ENCODE measurements at regions not wholly inside any gene's neighbourhood (a gene's known extent, or its start where the extent isn't known, plus 50 kb on each side); places are given as distances from the start of the nearest gene placed in this dataset.

- no peak overlapping the region for H3K27ac ChIP-seq (ENCODE audit: low read length)
- H3K4me3 ChIP-seq (ENCODE audit: low read length), result no peak overlapping the region
- DNase-seq (ENCODE audit: low read depth, low spot score), result no peak
- no peaks in the 10 kb centered on the region for H3K36me3 ChIP-seq (ENCODE audit: control insufficient read depth, insufficient read depth, low read length)
- no peaks in the 10 kb centered on the region; the same call in 1 of the 2 replicates for H3K4me1 ChIP-seq (ENCODE audit: control insufficient read depth, insufficient read depth, low read length)
- no peaks in the 10 kb centered on the region for H3K27me3 ChIP-seq (ENCODE audit: control insufficient read depth, insufficient read depth, low read length)
- no peaks in the 10 kb centered on the region for H3K9me3 ChIP-seq (ENCODE audit: control insufficient read depth, insufficient read depth, low read length)
These were observed 663.7 kb downstream of the PTPRC start for GRCh38 chr1:199302554-199302953.

- H3K4me1 ChIP-seq (ENCODE audit: control insufficient read depth, insufficient read depth, low read length), result no peaks in the 10 kb centered on the region; the same call in 1 of the 2 replicates
- no peaks in the 10 kb centered on the region for H3K36me3 ChIP-seq (ENCODE audit: control insufficient read depth, insufficient read depth, low read length)
- H3K27ac ChIP-seq (ENCODE audit: low read length), result no peak overlapping the region
- no peak for DNase-seq (ENCODE audit: low read depth, low spot score)
- H3K4me3 ChIP-seq (ENCODE audit: low read length), result no peak overlapping the region
- H3K9me3 ChIP-seq (ENCODE audit: control insufficient read depth, insufficient read depth, low read length), result no peaks in the 10 kb centered on the region
- no CpG with 5 or more reads among the region's 2 CpGs for WGBS (ENCODE audit: insufficient coverage, insufficient read length)
- H3K27me3 ChIP-seq (ENCODE audit: control insufficient read depth, insufficient read depth, low read length), result no peaks in the 10 kb centered on the region
These were observed 664.2 kb downstream of the PTPRC start for GRCh38 chr1:199303035-199303434.

- no peaks in the 10 kb centered on the region for H3K27me3 ChIP-seq (ENCODE audit: control insufficient read depth, insufficient read depth, low read length)
- WGBS (ENCODE audit: insufficient coverage, insufficient read length), result no CpG with 5 or more reads among the region's 2 CpGs
- no peaks in the 10 kb centered on the region for H3K9me3 ChIP-seq (ENCODE audit: control insufficient read depth, insufficient read depth, low read length)
- no peak for DNase-seq (ENCODE audit: low read depth, low spot score)
- H3K4me1 ChIP-seq (ENCODE audit: control insufficient read depth, insufficient read depth, low read length), result no peaks in the 10 kb centered on the region; the same call in 1 of the 2 replicates
- H3K27ac ChIP-seq (ENCODE audit: low read length), result no peak overlapping the region
- no peaks in the 10 kb centered on the region for H3K36me3 ChIP-seq (ENCODE audit: control insufficient read depth, insufficient read depth, low read length)
- H3K4me3 ChIP-seq (ENCODE audit: low read length), result no peak overlapping the region
These were observed 666.2 kb downstream of the PTPRC start for GRCh38 chr1:199305053-199305452.

- whole genome bisulfite sequencing (ENCODE audit: insufficient coverage, insufficient read length), result no CpG with 5 or more reads among the region's 6 CpGs
- H3K27ac ChIP-seq (ENCODE audit: low read length), result no peak overlapping the region
- H3K4me3 ChIP-seq (ENCODE audit: low read length), result no peak overlapping the region
- H3K27me3 ChIP-seq (ENCODE audit: control insufficient read depth, insufficient read depth, low read length), result no peaks in the 10 kb centered on the region
- H3K36me3 ChIP-seq (ENCODE audit: control insufficient read depth, insufficient read depth, low read length), result no peaks in the 10 kb centered on the region
- no peak for DNase-seq (ENCODE audit: low read depth, low spot score)
- no peaks in the 10 kb centered on the region; the same call in 1 of the 2 replicates for H3K4me1 ChIP-seq (ENCODE audit: control insufficient read depth, insufficient read depth, low read length)
- no peaks in the 10 kb centered on the region for H3K9me3 ChIP-seq (ENCODE audit: control insufficient read depth, insufficient read depth, low read length)
These were observed 668.8 kb downstream of the PTPRC start for GRCh38 chr1:199307496-199308264.

- H3K4me3 ChIP-seq (ENCODE audit: low read length), result no peak overlapping the region
- no peaks in the 10 kb centered on the region; the same call in 1 of the 2 replicates for H3K4me1 ChIP-seq (ENCODE audit: control insufficient read depth, insufficient read depth, low read length)
- H3K9me3 ChIP-seq (ENCODE audit: control insufficient read depth, insufficient read depth, low read length), result no peaks in the 10 kb centered on the region
- no peaks in the 10 kb centered on the region for H3K36me3 ChIP-seq (ENCODE audit: control insufficient read depth, insufficient read depth, low read length)
- H3K27me3 ChIP-seq (ENCODE audit: control insufficient read depth, insufficient read depth, low read length), result no peaks in the 10 kb centered on the region
- WGBS (ENCODE audit: insufficient coverage, insufficient read length), result no CpG with 5 or more reads among the region's 5 CpGs
- DNase-seq (ENCODE audit: low read depth, low spot score), result no peak
- H3K27ac ChIP-seq (ENCODE audit: low read length), result no peak overlapping the region
These were observed 669.6 kb downstream of the PTPRC start for GRCh38 chr1:199308349-199308846.

GRCh38 chr1:199310708-199311107 is 671.9 kb downstream of the PTPRC start:
- no peak overlapping the region for H3K27ac ChIP-seq (ENCODE audit: low read length)
- DNase-seq (ENCODE audit: low read depth, low spot score), result no peak

GRCh38 chr1:199311478-199312262 is 672.8 kb downstream of the PTPRC start:
- no peak overlapping the region for H3K27ac ChIP-seq (ENCODE audit: low read length)
- H3K36me3 ChIP-seq (ENCODE audit: control insufficient read depth, insufficient read depth, low read length), result no peaks in the 10 kb centered on the region
- no peak overlapping the region for H3K4me3 ChIP-seq (ENCODE audit: low read length)
- no CpG with 5 or more reads among the region's 5 CpGs for WGBS (ENCODE audit: insufficient coverage, insufficient read length)
- H3K27me3 ChIP-seq (ENCODE audit: control insufficient read depth, insufficient read depth, low read length), result no peaks in the 10 kb centered on the region
- H3K9me3 ChIP-seq (ENCODE audit: control insufficient read depth, insufficient read depth, low read length), result no peaks in the 10 kb centered on the region
- DNase-seq (ENCODE audit: low read depth, low spot score), result no peak
- no peaks in the 10 kb centered on the region; the same call in 1 of the 2 replicates for H3K4me1 ChIP-seq (ENCODE audit: control insufficient read depth, insufficient read depth, low read length)

More at GRCh38 chr1:199310708-199311107, 671.9 kb downstream of the PTPRC start:
- WGBS (ENCODE audit: insufficient coverage, insufficient read length), result no CpG with 5 or more reads among the region's 2 CpGs
- H3K27me3 ChIP-seq (ENCODE audit: control insufficient read depth, insufficient read depth, low read length), result no peaks in the 10 kb centered on the region
- H3K36me3 ChIP-seq (ENCODE audit: control insufficient read depth, insufficient read depth, low read length), result no peaks in the 10 kb centered on the region
- no peaks in the 10 kb centered on the region; the same call in 1 of the 2 replicates for H3K4me1 ChIP-seq (ENCODE audit: control insufficient read depth, insufficient read depth, low read length)
- no peaks in the 10 kb centered on the region for H3K9me3 ChIP-seq (ENCODE audit: control insufficient read depth, insufficient read depth, low read length)
- H3K4me3 ChIP-seq (ENCODE audit: low read length), result no peak overlapping the region

GRCh38 chr1:199312626-199313025 is 673.8 kb downstream of the PTPRC start:
- Histone ChIP-seq H3K27ac (ENCODE audit: low read length) (no peak overlapping the region), H3K36me3 (ENCODE audit: control insufficient read depth, insufficient read depth, low read length) (no peaks in the 10 kb centered on the region), H3K4me1 (ENCODE audit: control insufficient read depth, insufficient read depth, low read length) (no peaks in the 10 kb centered on the region; the same call in 1 of the 2 replicates), H3K4me3 (ENCODE audit: low read length) (no peak overlapping the region), H3K9me3 (ENCODE audit: control insufficient read depth, insufficient read depth, low read length) (no peaks in the 10 kb centered on the region), H3K27me3 (ENCODE audit: control insufficient read depth, insufficient read depth, low read length) (no peaks in the 10 kb centered on the region)
- WGBS (ENCODE audit: insufficient coverage, insufficient read length), result no CpG with 5 or more reads among the region's 2 CpGs
- no peak for DNase-seq (ENCODE audit: low read depth, low spot score)

GRCh38 chr1:199313444-199313843 is 674.6 kb downstream of the PTPRC start:
- no peaks in the 10 kb centered on the region for H3K27me3 ChIP-seq (ENCODE audit: control insufficient read depth, insufficient read depth, low read length)
- no peaks in the 10 kb centered on the region for H3K9me3 ChIP-seq (ENCODE audit: control insufficient read depth, insufficient read depth, low read length)
- no peaks in the 10 kb centered on the region; the same call in 1 of the 2 replicates for H3K4me1 ChIP-seq (ENCODE audit: control insufficient read depth, insufficient read depth, low read length)
- H3K36me3 ChIP-seq (ENCODE audit: control insufficient read depth, insufficient read depth, low read length), result no peaks in the 10 kb centered on the region
- no peak overlapping the region for H3K27ac ChIP-seq (ENCODE audit: low read length)
- WGBS (ENCODE audit: insufficient coverage, insufficient read length), result no CpG with 5 or more reads among the region's 2 CpGs
- no peak for DNase-seq (ENCODE audit: low read depth, low spot score)
- H3K4me3 ChIP-seq (ENCODE audit: low read length), result no peak overlapping the region

GRCh38 chr1:199319341-199319740 is 680.5 kb downstream of the PTPRC start:
- H3K4me3 ChIP-seq (ENCODE audit: low read length), result no peak overlapping the region
- H3K27me3 ChIP-seq (ENCODE audit: control insufficient read depth, insufficient read depth, low read length), result no peaks in the 10 kb centered on the region
- no peaks in the 10 kb centered on the region for H3K36me3 ChIP-seq (ENCODE audit: control insufficient read depth, insufficient read depth, low read length)
- no peaks in the 10 kb centered on the region for H3K4me1 ChIP-seq (ENCODE audit: control insufficient read depth, insufficient read depth, low read length)
- no CpG with 5 or more reads among the region's 3 CpGs for WGBS (ENCODE audit: insufficient coverage, insufficient read length)
- DNase-seq (ENCODE audit: low read depth, low spot score), result no peak
- no peaks in the 10 kb centered on the region for H3K9me3 ChIP-seq (ENCODE audit: control insufficient read depth, insufficient read depth, low read length)
- no peak overlapping the region for H3K27ac ChIP-seq (ENCODE audit: low read length)
